AG10803 (cell line): ENCODE measurements at regions not wholly inside any gene's neighbourhood (a gene's known extent, or its start where the extent isn't known, plus 50 kb on each side); places are given as distances from the start of the nearest gene placed in this dataset.

ENCODE experiments used
- DNase-seq: peaks from one replicate; pipeline ENCODE4 v3.0.0; 2010; ENCODE audit warnings: low read depth
- H3K4me3 ChIP-seq: 2 replicates; pipeline ENCODE4 v1.5.1; 2011; ENCODE audit warnings: mild to moderate bottlenecking, low read length, control low read depth
- TF ChIP-seq, protein P1 (sequence below): conservative IDR thresholded peaks from 2 replicates; pipeline ENCODE4 v1.5.1; 2011; ENCODE audit warnings: mild to moderate bottlenecking, low read length, control low read depth, inconsistent platforms

DNA sequence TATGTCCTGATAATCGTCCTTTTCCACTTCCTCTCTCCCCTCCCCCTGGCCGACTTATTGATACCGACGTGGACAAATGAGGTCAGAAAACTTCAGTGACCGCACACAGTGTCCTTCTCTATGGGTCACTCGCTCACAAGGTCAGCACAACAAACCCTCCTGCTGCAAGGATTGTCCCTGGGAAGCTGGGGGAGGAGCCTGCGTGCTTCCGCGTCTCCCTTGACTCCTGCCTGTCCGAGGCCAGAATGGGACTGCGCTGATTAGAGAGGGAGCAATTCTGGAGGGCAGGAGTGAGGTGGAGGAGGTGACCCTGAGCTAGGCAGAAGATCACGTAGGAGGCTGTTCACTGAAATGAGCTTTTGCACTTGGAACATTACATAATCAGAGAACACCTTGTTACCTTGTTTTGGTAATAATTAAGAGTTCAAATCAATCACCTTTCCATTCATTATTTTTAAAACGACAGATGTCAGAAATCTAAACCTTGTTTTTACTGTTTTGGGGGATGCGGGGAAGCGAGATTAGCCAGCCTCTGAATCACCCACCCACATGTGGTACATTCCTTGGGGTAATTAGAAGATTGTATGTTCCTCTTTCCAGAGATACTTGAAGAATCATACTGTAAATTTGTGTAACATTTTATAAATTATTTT lies 70.6 kb downstream of the CTAGE1 start:
- peak; percentile 52 for DNase-seq
- no peak overlapping the region for H3K4me3 ChIP-seq
- TF ChIP-seq, protein P1, sequence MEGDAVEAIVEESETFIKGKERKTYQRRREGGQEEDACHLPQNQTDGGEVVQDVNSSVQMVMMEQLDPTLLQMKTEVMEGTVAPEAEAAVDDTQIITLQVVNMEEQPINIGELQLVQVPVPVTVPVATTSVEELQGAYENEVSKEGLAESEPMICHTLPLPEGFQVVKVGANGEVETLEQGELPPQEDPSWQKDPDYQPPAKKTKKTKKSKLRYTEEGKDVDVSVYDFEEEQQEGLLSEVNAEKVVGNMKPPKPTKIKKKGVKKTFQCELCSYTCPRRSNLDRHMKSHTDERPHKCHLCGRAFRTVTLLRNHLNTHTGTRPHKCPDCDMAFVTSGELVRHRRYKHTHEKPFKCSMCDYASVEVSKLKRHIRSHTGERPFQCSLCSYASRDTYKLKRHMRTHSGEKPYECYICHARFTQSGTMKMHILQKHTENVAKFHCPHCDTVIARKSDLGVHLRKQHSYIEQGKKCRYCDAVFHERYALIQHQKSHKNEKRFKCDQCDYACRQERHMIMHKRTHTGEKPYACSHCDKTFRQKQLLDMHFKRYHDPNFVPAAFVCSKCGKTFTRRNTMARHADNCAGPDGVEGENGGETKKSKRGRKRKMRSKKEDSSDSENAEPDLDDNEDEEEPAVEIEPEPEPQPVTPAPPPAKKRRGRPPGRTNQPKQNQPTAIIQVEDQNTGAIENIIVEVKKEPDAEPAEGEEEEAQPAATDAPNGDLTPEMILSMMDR: no peak

DNA sequence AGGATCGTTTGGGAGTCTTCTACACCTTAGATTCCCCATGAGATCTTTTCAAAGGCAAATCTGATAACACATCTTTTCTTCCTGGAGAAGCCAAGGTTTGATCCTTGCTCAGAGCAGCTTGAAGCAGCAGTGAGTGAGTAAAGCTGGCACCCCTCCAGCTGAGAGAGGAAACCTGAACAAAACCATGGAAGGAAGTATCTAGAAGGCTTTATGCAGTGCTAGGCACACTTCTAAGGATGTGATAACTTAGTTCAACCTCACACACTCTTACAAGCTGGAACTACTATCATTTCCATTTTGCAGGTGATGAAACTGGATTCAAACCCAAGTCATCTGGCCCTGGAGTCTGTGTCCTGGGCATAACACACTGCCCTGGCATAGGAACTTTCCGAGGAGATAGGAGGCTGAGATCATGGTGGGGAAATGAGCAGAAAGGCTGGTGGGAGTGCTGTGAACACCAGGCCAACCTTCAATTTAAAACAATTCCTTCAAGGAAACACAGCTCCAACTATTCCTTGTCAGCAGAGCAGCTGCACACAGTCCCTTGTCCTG lies 71.2 kb downstream of the CTAGE1 start:
- no peak overlapping the region for H3K4me3 ChIP-seq
- TF ChIP-seq, protein P1: no peak
- peak; percentile 48 for DNase-seq

DNA sequence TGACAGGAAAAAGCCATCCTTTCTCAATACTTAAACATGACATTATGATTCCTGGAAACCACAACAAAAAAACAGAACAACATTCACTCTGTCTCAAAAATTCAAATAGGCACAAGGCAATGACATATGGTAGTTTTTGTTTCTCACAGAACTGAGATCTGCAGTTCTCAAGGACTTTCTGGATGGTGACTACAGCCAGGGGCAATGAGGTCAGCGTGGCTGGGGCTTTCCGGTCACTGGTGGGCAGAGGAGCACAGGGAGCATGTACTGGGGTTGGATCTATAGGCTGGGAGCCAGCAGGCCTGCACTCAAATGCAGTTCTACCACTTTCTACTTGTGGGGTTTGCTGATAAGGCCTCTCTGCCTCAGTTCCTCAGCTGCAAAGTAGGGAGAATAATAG lies 72.0 kb downstream of the CTAGE1 start:
- TF ChIP-seq, protein P1: no peak
- DNase-seq: peak; percentile 24
- no peak overlapping the region for H3K4me3 ChIP-seq

DNA sequence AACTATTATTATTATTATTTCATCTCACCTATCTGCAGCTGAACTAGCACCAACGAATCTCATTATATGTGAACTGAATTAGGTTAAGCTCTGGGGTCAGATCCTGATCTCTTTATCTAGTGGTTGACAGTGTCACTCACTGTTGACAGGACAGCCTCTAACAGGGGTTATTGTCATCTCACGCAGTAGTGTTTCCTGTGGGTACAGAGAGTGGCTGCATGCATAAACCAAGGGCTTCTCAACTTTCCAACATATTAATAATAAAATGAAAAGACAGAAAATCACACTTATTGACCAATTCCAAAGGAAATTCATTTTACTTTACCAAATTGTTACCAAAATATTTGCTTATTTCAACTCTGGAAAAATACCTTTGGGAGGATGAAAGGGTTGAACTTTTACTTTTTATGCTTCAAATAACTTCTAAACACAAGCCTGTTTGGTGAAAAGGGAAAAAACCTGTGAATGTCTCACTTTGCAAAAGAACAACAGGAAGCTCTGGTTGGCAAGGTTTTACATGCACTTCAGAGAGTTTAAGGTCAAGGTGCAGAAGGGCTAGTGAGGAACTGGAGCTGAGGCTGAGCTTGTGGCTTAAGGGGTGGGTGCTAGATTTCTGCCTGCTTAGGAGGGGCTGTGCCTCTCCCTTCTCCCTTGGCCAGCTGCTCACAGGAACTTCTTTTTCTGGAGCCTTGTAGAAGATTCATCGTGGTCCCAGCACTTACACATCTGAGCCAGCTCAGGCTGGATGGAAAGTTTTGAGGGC lies 72.6 kb downstream of the CTAGE1 start:
- DNase-seq: no peak
- no peak overlapping the region for H3K4me3 ChIP-seq
- TF ChIP-seq, protein P1: no peak

DNA sequence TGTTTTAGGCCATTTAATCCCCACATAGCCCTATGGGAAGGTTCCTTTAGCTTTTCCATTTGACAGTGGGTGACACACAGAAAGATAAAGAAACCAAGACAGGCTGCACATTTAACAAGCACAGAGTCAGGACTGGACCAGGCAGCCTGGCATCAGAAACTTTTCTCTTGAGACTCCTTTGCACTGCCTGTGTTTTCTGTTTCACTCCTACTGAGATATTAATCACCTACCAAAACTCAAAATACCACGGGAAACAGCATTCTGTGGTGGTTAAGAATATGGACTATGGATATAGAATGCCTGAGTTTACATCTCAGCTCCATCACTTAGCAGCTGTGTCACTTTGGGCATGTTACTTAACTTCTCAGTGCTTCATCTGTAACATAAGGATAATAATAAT lies 73.3 kb downstream of the CTAGE1 start:
- TF ChIP-seq, protein P1: no peak
- DNase-seq: no peak
- no peak overlapping the region for H3K4me3 ChIP-seq

DNA sequence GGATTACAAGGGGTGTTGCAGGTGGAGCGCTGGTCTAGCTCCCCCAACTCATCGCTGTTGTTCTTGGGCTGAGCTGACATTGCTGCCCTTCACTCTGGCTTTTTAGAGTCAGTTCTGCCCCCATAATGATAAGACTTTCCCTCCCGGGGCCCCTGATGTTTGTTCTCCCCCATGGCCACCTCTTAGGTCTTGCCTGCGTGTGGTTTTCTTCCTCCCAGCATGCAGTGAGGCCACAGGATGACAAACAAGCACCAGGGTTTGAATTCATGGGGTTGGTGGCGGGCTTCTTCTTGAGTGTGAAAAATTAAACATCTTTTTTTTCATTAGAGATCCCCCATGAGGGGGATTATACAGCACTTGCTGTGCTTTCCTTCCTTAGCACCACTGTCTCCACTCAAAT lies 74.1 kb downstream of the CTAGE1 start:
- TF ChIP-seq, protein P1: no peak
- DNase-seq: no peak
- H3K4me3 ChIP-seq: no peak overlapping the region

DNA sequence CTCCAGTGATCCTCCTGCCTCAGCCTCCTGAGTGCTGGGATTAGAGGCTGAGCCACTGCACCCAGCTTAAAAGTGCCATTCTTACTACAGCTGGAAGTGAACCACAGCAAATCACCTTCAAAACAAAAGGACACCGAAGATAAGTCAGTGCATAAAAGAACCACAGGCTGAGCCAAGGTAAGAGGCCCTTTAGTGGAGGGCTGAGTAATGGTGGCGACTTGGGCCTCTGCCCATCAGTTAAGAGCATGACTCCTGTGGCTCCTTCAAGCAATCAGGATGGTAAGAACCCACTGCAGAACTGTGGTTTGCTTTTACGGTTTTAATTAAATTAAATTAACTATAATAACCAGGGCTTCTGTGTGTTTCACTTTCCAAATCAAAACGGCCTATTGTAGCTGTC lies 75.1 kb downstream of the CTAGE1 start:
- no peak overlapping the region for H3K4me3 ChIP-seq
- TF ChIP-seq, protein P1: no peak
- DNase-seq: peak; percentile 47
